ENCODE measurements at regions not wholly inside any gene's neighbourhood (a gene's known extent, or its start where the extent isn't known, plus 50 kb on each side); places are given as distances from the start of the nearest gene placed in this dataset.

DNA sequence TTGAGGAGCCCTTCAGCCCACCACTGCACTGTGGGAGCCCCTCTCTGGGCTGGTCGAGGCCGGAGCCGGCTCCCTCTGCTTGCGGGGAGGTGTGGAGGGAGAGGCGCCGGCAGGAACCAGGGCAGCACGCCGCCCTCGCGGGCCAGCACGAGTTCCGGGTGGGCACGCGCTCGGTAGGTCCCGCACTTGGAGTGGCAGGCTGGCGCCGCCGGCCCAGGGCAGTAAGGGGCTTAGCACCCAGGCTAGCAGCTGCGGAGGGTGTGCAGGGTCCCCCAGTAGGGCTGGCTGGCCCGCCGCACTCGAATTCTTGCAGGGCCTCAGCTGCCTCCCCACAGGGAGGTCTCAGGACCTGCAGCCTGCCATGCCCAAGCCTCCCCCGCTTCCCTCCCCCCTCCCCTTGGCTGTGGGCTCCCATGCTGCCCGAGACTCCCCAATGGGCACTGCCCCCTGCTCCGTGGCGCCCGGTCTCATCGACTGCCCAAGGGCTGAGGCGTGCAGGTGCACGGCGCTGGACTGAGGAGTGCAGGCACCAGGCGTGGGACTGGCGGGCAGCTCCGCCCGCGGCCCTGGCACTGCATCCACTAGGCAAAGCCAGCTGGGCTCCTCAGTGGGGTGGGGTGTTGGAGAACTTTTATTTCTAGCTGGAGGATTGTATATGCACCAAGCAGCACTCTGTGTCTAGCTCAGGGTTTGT lies 127.5 kb downstream of the DCK start:
- H3K79me2 ChIP-seq (ENCODE audit: insufficient read depth, low read depth, low read length), result no peaks in the 10 kb centered on the region
- no peak overlapping the region for H2AFZ ChIP-seq (ENCODE audit: low read length)
- TF ChIP-seq, protein P1, sequence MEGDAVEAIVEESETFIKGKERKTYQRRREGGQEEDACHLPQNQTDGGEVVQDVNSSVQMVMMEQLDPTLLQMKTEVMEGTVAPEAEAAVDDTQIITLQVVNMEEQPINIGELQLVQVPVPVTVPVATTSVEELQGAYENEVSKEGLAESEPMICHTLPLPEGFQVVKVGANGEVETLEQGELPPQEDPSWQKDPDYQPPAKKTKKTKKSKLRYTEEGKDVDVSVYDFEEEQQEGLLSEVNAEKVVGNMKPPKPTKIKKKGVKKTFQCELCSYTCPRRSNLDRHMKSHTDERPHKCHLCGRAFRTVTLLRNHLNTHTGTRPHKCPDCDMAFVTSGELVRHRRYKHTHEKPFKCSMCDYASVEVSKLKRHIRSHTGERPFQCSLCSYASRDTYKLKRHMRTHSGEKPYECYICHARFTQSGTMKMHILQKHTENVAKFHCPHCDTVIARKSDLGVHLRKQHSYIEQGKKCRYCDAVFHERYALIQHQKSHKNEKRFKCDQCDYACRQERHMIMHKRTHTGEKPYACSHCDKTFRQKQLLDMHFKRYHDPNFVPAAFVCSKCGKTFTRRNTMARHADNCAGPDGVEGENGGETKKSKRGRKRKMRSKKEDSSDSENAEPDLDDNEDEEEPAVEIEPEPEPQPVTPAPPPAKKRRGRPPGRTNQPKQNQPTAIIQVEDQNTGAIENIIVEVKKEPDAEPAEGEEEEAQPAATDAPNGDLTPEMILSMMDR (conservative IDR thresholded peaks at IDR 0.05; ENCODE audit: low read length), result no peak
- no peak for TF ChIP-seq EZH2phosphoT487 (IDR thresholded peaks at IDR 0.05; ENCODE audit: borderline replicate concordance, low read depth, low read length)
- ChIA-PET CTCF (ENCODE audit: unreplicated experiment) (no interaction called here), POLR2A (interaction anchor here (0.7 to 1.4 kb wide), 2 partner anchors 14 to 106 kb away, joined by 3 read pairs; no protein-coding TSS in a partner anchor)
- H3K4me1 ChIP-seq (ENCODE audit: insufficient read depth, low read length, poor library complexity, severe bottlenecking), result no peaks in the 10 kb centered on the region
- intact Hi-C loops (cut with micrococcal nuclease; ENCODE audit: unreplicated experiment), result no loop called here
- H3K4me2 ChIP-seq (ENCODE audit: low read length), result no peak overlapping the region
- no TSS peak for BruUV-seq (replicated peaks)
- H3K36me3 ChIP-seq (ENCODE audit: insufficient read depth, low read length), result no peaks in the 10 kb centered on the region
- H3K9me3 ChIP-seq (ENCODE audit: low read length), result no peaks in the 10 kb centered on the region
- no peaks in the 10 kb centered on the region for H4K20me1 ChIP-seq (ENCODE audit: insufficient read depth, low read length)
- H3K9me2 ChIP-seq (ENCODE audit: insufficient read depth, low read length), result no peaks in the 10 kb centered on the region
- no peak overlapping the region for H3K4me3 ChIP-seq (ENCODE audit: low read depth, low read length, poor library complexity, severe bottlenecking)
- no peak overlapping the region for H3K27ac ChIP-seq (ENCODE audit: low read depth, low read length, poor library complexity, severe bottlenecking)
- no peak for DNase-seq (ENCODE audit: low spot score)

DNA sequence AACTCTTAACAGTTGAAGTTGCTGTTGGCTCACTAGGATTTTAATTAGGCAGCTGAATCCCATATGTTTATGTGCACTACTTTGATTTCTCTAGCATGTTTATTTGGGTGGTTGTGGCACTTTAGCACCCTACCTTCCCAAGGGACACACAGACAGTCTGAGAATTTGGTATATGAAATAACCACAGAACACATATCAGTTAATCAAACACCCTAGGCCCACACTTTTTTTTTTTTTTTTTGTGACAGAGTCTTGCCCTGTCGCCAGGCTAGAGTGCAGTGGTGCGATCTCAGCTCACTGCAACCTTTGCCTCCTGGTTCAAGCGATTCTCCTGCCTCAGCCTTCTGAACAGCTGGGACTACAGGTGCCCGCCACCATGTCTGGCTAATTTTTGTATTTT lies 130.5 kb downstream of the DCK start:
- Histone ChIP-seq H3K27ac (ENCODE audit: low read depth, low read length, poor library complexity, severe bottlenecking) (no peak overlapping the region), H3K9me2 (ENCODE audit: insufficient read depth, low read length) (no peaks in the 10 kb centered on the region), H3K4me1 (ENCODE audit: insufficient read depth, low read length, poor library complexity, severe bottlenecking) (no peaks in the 10 kb centered on the region), H3K9me3 (ENCODE audit: low read length) (no peaks in the 10 kb centered on the region), H3K79me2 (ENCODE audit: insufficient read depth, low read depth, low read length) (no peaks in the 10 kb centered on the region), H4K20me1 (ENCODE audit: insufficient read depth, low read length) (no peaks in the 10 kb centered on the region), H3K4me2 (ENCODE audit: low read length) (no peak overlapping the region), H3K36me3 (ENCODE audit: insufficient read depth, low read length) (no peaks in the 10 kb centered on the region), H2AFZ (ENCODE audit: low read length) (no peak overlapping the region), H3K4me3 (ENCODE audit: low read depth, low read length, poor library complexity, severe bottlenecking) (no peak overlapping the region)
- no TSS peak for BruUV-seq (replicated peaks)
- CTCF ChIA-PET (ENCODE audit: unreplicated experiment), result no interaction called here
- POLR2A ChIA-PET, result interaction anchor here (0.6 kb wide), 1 partner anchor 37 kb away, joined by 3 read pairs; no protein-coding TSS in a partner anchor
- intact Hi-C loops (cut with micrococcal nuclease; ENCODE audit: unreplicated experiment), result no loop called here
- DNase-seq (ENCODE audit: low spot score), result no peak
- TF ChIP-seq, protein P1 (conservative IDR thresholded peaks at IDR 0.05; ENCODE audit: low read length), result no peak
- no peak for TF ChIP-seq EZH2phosphoT487 (IDR thresholded peaks at IDR 0.05; ENCODE audit: borderline replicate concordance, low read depth, low read length)

DNA sequence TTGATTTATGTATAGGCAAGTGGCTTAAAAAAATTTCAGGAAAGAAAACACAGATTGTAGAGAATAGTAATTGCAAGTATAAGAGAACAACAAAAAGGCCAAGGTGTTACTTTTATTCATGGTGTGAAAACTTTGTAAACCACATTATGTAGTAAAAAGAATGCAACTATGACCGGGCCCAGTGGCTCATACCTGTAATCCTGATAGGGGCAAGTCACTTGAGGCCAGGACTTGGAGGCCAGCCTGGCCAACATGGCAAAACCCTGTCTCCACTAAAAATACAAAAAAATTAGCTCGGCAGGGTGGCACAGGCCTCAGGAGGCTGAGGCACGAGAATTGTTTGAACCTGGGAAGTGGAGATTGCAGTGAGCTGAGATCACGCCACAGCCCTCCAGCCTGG lies 131.7 kb downstream of the DCK start:
- TF ChIP-seq, protein P1 (conservative IDR thresholded peaks at IDR 0.05; ENCODE audit: low read length), result no peak
- no peak for TF ChIP-seq EZH2phosphoT487 (IDR thresholded peaks at IDR 0.05; ENCODE audit: borderline replicate concordance, low read depth, low read length)
- no peaks in the 10 kb centered on the region for H4K20me1 ChIP-seq (ENCODE audit: insufficient read depth, low read length)
- POLR2A ChIA-PET, result interaction anchor here (0.6 kb wide), 1 partner anchor 10 kb away, joined by 4 read pairs; no protein-coding TSS in a partner anchor
- no peak for DNase-seq (ENCODE audit: low spot score)
- no peaks in the 10 kb centered on the region for H3K79me2 ChIP-seq (ENCODE audit: insufficient read depth, low read depth, low read length)
- no TSS peak for BruUV-seq (replicated peaks)
- H3K4me3 ChIP-seq (ENCODE audit: low read depth, low read length, poor library complexity, severe bottlenecking), result no peak overlapping the region
- CTCF ChIA-PET (ENCODE audit: unreplicated experiment), result no interaction called here
- no peaks in the 10 kb centered on the region for H3K9me2 ChIP-seq (ENCODE audit: insufficient read depth, low read length)
- no peak overlapping the region for H3K4me2 ChIP-seq (ENCODE audit: low read length)
- H2AFZ ChIP-seq (ENCODE audit: low read length), result no peak overlapping the region
- no peak overlapping the region for H3K27ac ChIP-seq (ENCODE audit: low read depth, low read length, poor library complexity, severe bottlenecking)
- no peaks in the 10 kb centered on the region for H3K9me3 ChIP-seq (ENCODE audit: low read length)
- no peaks in the 10 kb centered on the region for H3K4me1 ChIP-seq (ENCODE audit: insufficient read depth, low read length, poor library complexity, severe bottlenecking)
- intact Hi-C loops (cut with micrococcal nuclease; ENCODE audit: unreplicated experiment), result no loop called here
- H3K36me3 ChIP-seq (ENCODE audit: insufficient read depth, low read length), result no peaks in the 10 kb centered on the region
